Ishikawa (cell line): ENCODE measurements at regions not wholly inside any gene's neighbourhood (a gene's known extent, or its start where the extent isn't known, plus 50 kb on each side); places are given as distances from the start of the nearest gene placed in this dataset.

Experiments used
- CEBPB ChIP-seq: IDR thresholded peaks from 2 replicates; pipeline ENCODE4 v1.6.1; 2012
- CREB1 ChIP-seq: IDR thresholded peaks from 2 replicates; pipeline ENCODE4 v1.6.1; 2012; ENCODE audit warnings: low read depth
- EGR1 ChIP-seq: IDR thresholded peaks from 2 replicates; pipeline ENCODE4 v1.6.1; 2012
- EP300 ChIP-seq: IDR thresholded peaks from 2 replicates; pipeline ENCODE4 v1.6.1; 2012; ENCODE audit warnings: borderline replicate concordance
- FOXM1 ChIP-seq: IDR thresholded peaks from 2 replicates; pipeline ENCODE4 v1.6.1; 2012; ENCODE audit warnings: low read depth, borderline replicate concordance
- NFIC ChIP-seq: IDR thresholded peaks from 2 replicates; pipeline ENCODE4 v1.6.1; 2012
- RAD21 ChIP-seq: IDR thresholded peaks from 2 replicates; pipeline ENCODE4 v1.6.1; 2012; ENCODE audit warnings: low read depth
- REST ChIP-seq: IDR thresholded peaks from 2 replicates; pipeline ENCODE4 v1.6.1; 2012; ENCODE audit warnings: low read depth, mild to moderate bottlenecking
- TAF1 ChIP-seq: IDR thresholded peaks from 2 replicates; pipeline ENCODE4 v1.6.1; 2012; ENCODE audit warnings: low read depth, mild to moderate bottlenecking
- TCF12 ChIP-seq: IDR thresholded peaks from 2 replicates; pipeline ENCODE4 v1.6.1; 2012; ENCODE audit warnings: low read depth
- USF1 ChIP-seq: IDR thresholded peaks from 2 replicates; pipeline ENCODE4 v1.6.1; 2012
- YY1 ChIP-seq: IDR thresholded peaks from 2 replicates; pipeline ENCODE4 v1.6.1; 2012; ENCODE audit warnings: low read depth
- TF ChIP-seq, protein P1 (sequence below): IDR thresholded peaks from 2 replicates; pipeline ENCODE4 v1.6.1; 2012

DNA sequence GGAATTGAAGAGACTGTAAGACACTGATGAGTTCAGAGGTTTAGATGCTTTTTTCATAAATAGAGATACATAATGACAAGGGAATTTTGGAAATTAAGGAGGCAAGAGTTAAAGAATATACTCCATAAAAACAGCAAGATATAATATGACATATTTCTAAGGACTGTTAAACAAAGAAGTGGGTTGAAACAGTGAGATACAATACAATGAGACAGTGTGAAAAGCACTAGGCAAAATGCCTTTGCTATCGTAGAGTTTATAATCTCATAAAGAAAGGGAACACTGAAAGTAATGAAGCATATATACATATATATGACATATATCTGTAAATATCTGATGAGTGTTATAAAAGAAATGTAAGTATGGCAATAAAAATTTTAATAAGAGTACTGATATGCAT lies 1496.2 kb downstream of the TECRL start:
- TF ChIP-seq, protein P1, sequence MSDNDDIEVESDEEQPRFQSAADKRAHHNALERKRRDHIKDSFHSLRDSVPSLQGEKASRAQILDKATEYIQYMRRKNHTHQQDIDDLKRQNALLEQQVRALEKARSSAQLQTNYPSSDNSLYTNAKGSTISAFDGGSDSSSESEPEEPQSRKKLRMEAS = no peak
- no peak for TF ChIP-seq RAD21
- TF ChIP-seq TAF1 = no peak
- no peak for TF ChIP-seq REST
- TF ChIP-seq YY1 = no peak
- no peak for TF ChIP-seq CREB1
- no peak for TF ChIP-seq EP300
- TF ChIP-seq USF1 = no peak
- no peak for TF ChIP-seq NFIC
- no peak for TF ChIP-seq CEBPB
- no peak for TF ChIP-seq TCF12
- no peak for TF ChIP-seq FOXM1
- no peak for TF ChIP-seq EGR1
